KMS-11 (cell line): ENCODE measurements at regions not wholly inside any gene's neighbourhood (a gene's known extent, or its start where the extent isn't known, plus 50 kb on each side); places are given as distances from the start of the nearest gene placed in this dataset.

ENCODE experiments used
- H2AFZ ChIP-seq: fragments of 200-600 bp; sonication (generic); 2 replicates; pipeline ENCODE4 v1.6.1; 2016; ENCODE audit warnings: antibody characterized with exemption, mixed run types, low read depth
- H3K27ac ChIP-seq: fragments of 200-600 bp; sonication (generic); 2 replicates; pipeline ENCODE4 v1.6.1; 2016; ENCODE audit warnings: mild to moderate bottlenecking, mixed run types
- H3K27me3 ChIP-seq: fragments of 200-600 bp; sonication (generic); 2 replicates; pipeline ENCODE4 v1.6.1; 2017; ENCODE audit warnings: mild to moderate bottlenecking, low read depth, mixed run types, moderate library complexity; ENCODE audit not compliant: insufficient read depth
- H3K36me3 ChIP-seq: fragments of 200-600 bp; sonication (generic); 2 replicates; pipeline ENCODE4 v1.6.1; 2017; ENCODE audit warnings: mild to moderate bottlenecking, mixed run types; ENCODE audit not compliant: insufficient read depth
- H3K4me1 ChIP-seq: fragments of 200-600 bp; sonication (generic); 2 replicates; pipeline ENCODE4 v1.6.1; 2016; ENCODE audit warnings: mild to moderate bottlenecking, low read depth, mixed run types; ENCODE audit not compliant: poor library complexity, severe bottlenecking
- H3K4me2 ChIP-seq: fragments of 200-600 bp; sonication (generic); 2 replicates; pipeline ENCODE4 v1.7.0; 2016; ENCODE audit warnings: mild to moderate bottlenecking, mixed run types
- H3K4me3 ChIP-seq: fragments of 200-600 bp; sonication (generic); IDR thresholded peaks from 2 replicates; pipeline ENCODE4 v1.6.1; 2017; ENCODE audit warnings: low read depth, low read length, mixed read lengths; ENCODE audit not compliant: insufficient read depth
- H3K79me2 ChIP-seq: fragments of 200-600 bp; sonication (generic); 2 replicates; pipeline ENCODE4 v1.6.1; 2016; ENCODE audit warnings: low read depth, mixed run types; ENCODE audit not compliant: insufficient read depth
- H3K9ac ChIP-seq: fragments of 200-600 bp; sonication (generic); 2 replicates; pipeline ENCODE4 v1.6.1; 2016; ENCODE audit warnings: mild to moderate bottlenecking, mixed run types
- H4K20me1 ChIP-seq: fragments of 200-600 bp; sonication (generic); 2 replicates; pipeline ENCODE4 v1.6.1; 2016; ENCODE audit warnings: mild to moderate bottlenecking, mixed run types; ENCODE audit not compliant: insufficient read depth
- CTCF ChIP-seq: fragments of 200-600 bp; sonication (generic); conservative IDR thresholded peaks from 2 replicates; pipeline ENCODE4 v1.6.1; 2017; ENCODE audit warnings: low read depth, mild to moderate bottlenecking, antibody characterized with exemption, low read length, moderate library complexity, mixed read lengths

- no peaks in the 10 kb centered on the region for H3K36me3 ChIP-seq
- H4K20me1 ChIP-seq, result no peaks in the 10 kb centered on the region
- H3K27ac ChIP-seq, result peak overlapping the region; percentile 84; the same call in 1 of the 2 replicates
- H3K4me2 ChIP-seq, result peak overlapping the region; percentile 39; the same call in 1 of the 2 replicates
- H3K27me3 ChIP-seq, result no peaks in the 10 kb centered on the region
- no peaks in the 10 kb centered on the region for H3K79me2 ChIP-seq
- no peak overlapping the region for H3K9ac ChIP-seq
- peak overlapping the region; percentile 33; the same call in 1 of the 2 replicates for H2AFZ ChIP-seq
- H3K4me1 ChIP-seq, result peaks cover 35% of the 10 kb centered on the region
- no peak for TF ChIP-seq CTCF
- no peak overlapping the region for H3K4me3 ChIP-seq
Measured at GRCh38 chr2:118699447-118700175, 147.8 kb downstream of the EN1 start.

DNA sequence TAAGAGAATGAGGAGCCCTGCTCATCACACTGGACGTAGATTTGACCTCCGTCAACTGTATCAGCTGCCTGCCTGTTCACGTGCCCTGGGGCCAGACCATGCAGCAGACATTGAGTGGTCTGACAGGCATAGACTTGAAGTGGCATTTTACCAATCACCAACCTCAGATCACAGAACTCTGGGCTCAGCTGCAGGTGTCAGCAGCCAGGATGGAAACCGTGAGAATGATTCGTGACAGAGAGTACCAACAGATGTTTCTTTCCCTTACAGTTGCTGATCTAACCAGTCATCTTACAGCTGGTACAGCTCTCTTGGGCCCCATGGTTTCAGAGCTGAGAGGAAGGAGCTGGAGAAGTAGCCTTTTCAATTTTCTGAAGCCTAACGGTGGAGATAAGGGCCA is 148.9 kb downstream of the EN1 start:
- Histone ChIP-seq H3K27me3 (no peaks in the 10 kb centered on the region), H2AFZ (peak overlapping the region; percentile 33; the same call in 1 of the 2 replicates), H3K27ac (peak overlapping the region; percentile 84), H4K20me1 (no peaks in the 10 kb centered on the region), H3K4me1 (peaks cover 35% of the 10 kb centered on the region), H3K36me3 (no peaks in the 10 kb centered on the region), H3K4me3 (no peak overlapping the region), H3K9ac (peak overlapping the region; percentile 25; the same call in 1 of the 2 replicates), H3K79me2 (no peaks in the 10 kb centered on the region), H3K4me2 (peak overlapping the region; percentile 39; the same call in 1 of the 2 replicates)
- TF ChIP-seq CTCF, result no peak

GRCh38 chr2:118697781-118698180 is 149.7 kb downstream of the EN1 start:
- no peak overlapping the region for H3K4me3 ChIP-seq
- no peaks in the 10 kb centered on the region for H3K27me3 ChIP-seq
- no peaks in the 10 kb centered on the region for H3K36me3 ChIP-seq
- H3K4me2 ChIP-seq, result no peak overlapping the region
- TF ChIP-seq CTCF, result no peak
- H2AFZ ChIP-seq, result no peak overlapping the region
- no peak overlapping the region for H3K9ac ChIP-seq
- no peaks in the 10 kb centered on the region for H3K79me2 ChIP-seq
- H3K4me1 ChIP-seq, result peaks cover 35% of the 10 kb centered on the region
- no peaks in the 10 kb centered on the region for H4K20me1 ChIP-seq
- peak overlapping the region; percentile 84; the same call in 1 of the 2 replicates for H3K27ac ChIP-seq

GRCh38 chr2:118696786-118697465 is 150.5 kb downstream of the EN1 start:
- no peaks in the 10 kb centered on the region for H3K36me3 ChIP-seq
- H3K9ac ChIP-seq, result no peak overlapping the region
- H3K4me2 ChIP-seq, result no peak overlapping the region
- H3K27me3 ChIP-seq, result no peaks in the 10 kb centered on the region
- no peaks in the 10 kb centered on the region for H3K79me2 ChIP-seq
- H3K4me1 ChIP-seq, result peaks cover 35% of the 10 kb centered on the region
- no peak overlapping the region for H3K27ac ChIP-seq
- no peak overlapping the region for H3K4me3 ChIP-seq
- TF ChIP-seq CTCF, result no peak
- no peaks in the 10 kb centered on the region for H4K20me1 ChIP-seq
- H2AFZ ChIP-seq, result no peak overlapping the region
